ENCODE measurements at regions not wholly inside any gene's neighbourhood (a gene's known extent, or its start where the extent isn't known, plus 50 kb on each side); places are given as distances from the start of the nearest gene placed in this dataset.

- no peak for DNase-seq (ENCODE audit: low read depth)
Measured at GRCh38 chr2:42918671-42919318, 126.4 kb upstream of the HAAO start.

GRCh38 chr2:42918041-42918440 lies 125.7 kb upstream of the HAAO start:
- DNase-seq (ENCODE audit: low read depth), result no peak

- no peak for DNase-seq (ENCODE audit: low read depth)
Measured at GRCh38 chr2:42917425-42917927, 125.1 kb upstream of the HAAO start.

GRCh38 chr2:42916324-42916723 lies 123.9 kb upstream of the HAAO start:
- no peak for DNase-seq (ENCODE audit: low read depth)

- DNase-seq (ENCODE audit: low read depth), result no peak
Measured at GRCh38 chr2:42914860-42915259, 122.5 kb upstream of the HAAO start.

GRCh38 chr2:42914314-42914713 lies 121.9 kb upstream of the HAAO start:
- no peak for DNase-seq (ENCODE audit: low read depth)

GRCh38 chr2:42913280-42913878 lies 121.0 kb upstream of the HAAO start:
- peak; percentile 29 for DNase-seq (ENCODE audit: low read depth)

- no peak for DNase-seq (ENCODE audit: low read depth)
Measured at GRCh38 chr2:42910645-42911405, 118.4 kb upstream of the HAAO start.

- DNase-seq (ENCODE audit: low read depth), result no peak
Measured at GRCh38 chr2:42909966-42910365, 117.6 kb upstream of the HAAO start.

GRCh38 chr2:42908518-42909200 lies 116.3 kb upstream of the HAAO start:
- no peak for DNase-seq (ENCODE audit: low read depth)

GRCh38 chr2:42907835-42908234 lies 115.5 kb upstream of the HAAO start:
- no peak for DNase-seq (ENCODE audit: low read depth)

- no peak for DNase-seq (ENCODE audit: low read depth)
Measured at GRCh38 chr2:42906557-42907411, 114.4 kb upstream of the HAAO start.

- DNase-seq (ENCODE audit: low read depth), result no peak
Measured at GRCh38 chr2:42906111-42906556, 113.8 kb upstream of the HAAO start.

GRCh38 chr2:42905341-42906110 lies 113.1 kb upstream of the HAAO start:
- no peak for DNase-seq (ENCODE audit: low read depth)

GRCh38 chr2:42904576-42904876 lies 112.1 kb upstream of the HAAO start:
- no peak for DNase-seq (ENCODE audit: low read depth)

GRCh38 chr2:42903821-42904575 lies 111.6 kb upstream of the HAAO start:
- no peak for DNase-seq (ENCODE audit: low read depth)

GRCh38 chr2:42902939-42903709 lies 110.7 kb upstream of the HAAO start:
- no peak for DNase-seq (ENCODE audit: low read depth)

- DNase-seq (ENCODE audit: low read depth), result peak; percentile 55
Measured at GRCh38 chr2:42901076-42901640, 108.8 kb upstream of the HAAO start.

GRCh38 chr2:42900289-42900891 lies 108.0 kb upstream of the HAAO start:
- DNase-seq (ENCODE audit: low read depth), result no peak
